GM21526 (cell line): ENCODE measurements at regions not wholly inside any gene's neighbourhood (a gene's known extent, or its start where the extent isn't known, plus 50 kb on each side); places are given as distances from the start of the nearest gene placed in this dataset.
"Not testable (repeated sequence)": the region's sequence is repeated elsewhere in the genome, so short reads cannot be mapped to it uniquely, and the experiment has no call there.

Experiments
- ATAC-seq: cut with Tn5 transposase; IDR thresholded peaks from one replicate; pipeline ENCODE4 v1.9.1; 2021; ENCODE audit warnings: moderate library complexity; ENCODE audit not compliant: unreplicated experiment, low FRiP score

GRCh38 chr7:138214926-138215325 lies 138.7 kb downstream of the AKR1D1 start:
- no peak for ATAC-seq

DNA sequence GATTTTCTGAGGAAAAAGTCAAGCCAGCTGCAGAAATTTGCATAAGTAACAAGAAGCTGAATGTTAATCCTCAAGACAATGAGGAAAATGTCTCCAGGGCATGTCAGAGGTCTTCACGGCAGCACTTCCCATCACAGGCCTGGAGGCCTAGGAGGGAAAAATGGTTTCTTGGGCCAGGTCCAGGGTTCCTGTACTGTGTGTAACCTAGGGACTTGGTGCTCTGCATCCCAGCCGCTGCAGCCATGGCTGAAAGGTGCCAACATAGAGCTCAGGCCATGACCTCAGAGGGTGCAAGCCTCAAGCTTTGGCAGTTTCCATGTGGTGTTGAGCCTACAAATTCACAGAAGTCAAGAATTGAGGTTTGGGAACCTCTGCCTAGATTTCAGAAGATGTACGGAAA lies 144.1 kb downstream of the AKR1D1 start:
- ATAC-seq: not testable (repeated sequence)

DNA sequence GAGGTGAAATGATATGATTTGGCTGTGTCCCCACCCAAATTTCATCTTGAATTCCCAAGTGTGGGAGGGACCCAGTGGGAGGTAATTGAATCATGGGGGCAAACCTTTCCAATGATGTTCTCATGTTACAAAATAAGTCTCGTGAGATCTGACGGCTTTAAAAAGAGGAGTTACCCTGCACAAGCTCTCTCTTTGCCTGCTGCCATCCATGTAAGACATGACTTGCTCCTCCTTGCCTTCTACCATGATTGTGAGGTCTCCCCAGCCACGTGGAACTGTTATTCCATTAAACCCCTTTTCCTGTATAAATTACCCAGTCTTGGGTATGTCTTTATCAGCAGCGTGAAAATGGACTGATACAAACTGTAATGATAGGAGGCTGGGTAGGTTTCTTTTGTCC lies 145.1 kb downstream of the AKR1D1 start:
- ATAC-seq: not testable (repeated sequence)

DNA sequence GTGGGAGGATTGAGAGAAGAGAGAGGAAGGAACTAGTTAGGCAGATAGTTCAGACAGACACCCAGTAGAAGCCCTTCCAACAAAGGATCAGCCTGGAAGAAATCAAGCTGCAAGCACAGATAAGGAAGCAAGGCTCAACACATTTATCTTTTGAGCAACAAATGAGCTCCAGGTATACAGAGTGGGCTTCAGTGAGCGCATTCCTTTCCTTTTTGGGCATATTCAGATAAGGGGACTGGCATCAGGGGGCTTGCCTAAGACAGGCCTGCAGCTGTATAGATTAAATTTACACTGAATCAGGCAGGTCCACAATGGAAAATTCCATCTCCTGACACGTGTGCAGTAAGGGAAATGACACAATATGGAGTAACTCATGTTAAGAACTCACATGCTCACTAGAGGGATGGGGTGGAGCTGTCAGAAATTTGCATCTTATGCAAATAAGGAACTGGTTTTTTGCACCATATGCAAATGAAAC lies 147.2 kb downstream of the AKR1D1 start:
- no peak for ATAC-seq

GRCh38 chr7:138226001-138226476 lies 149.8 kb downstream of the AKR1D1 start:
- no peak for ATAC-seq

DNA sequence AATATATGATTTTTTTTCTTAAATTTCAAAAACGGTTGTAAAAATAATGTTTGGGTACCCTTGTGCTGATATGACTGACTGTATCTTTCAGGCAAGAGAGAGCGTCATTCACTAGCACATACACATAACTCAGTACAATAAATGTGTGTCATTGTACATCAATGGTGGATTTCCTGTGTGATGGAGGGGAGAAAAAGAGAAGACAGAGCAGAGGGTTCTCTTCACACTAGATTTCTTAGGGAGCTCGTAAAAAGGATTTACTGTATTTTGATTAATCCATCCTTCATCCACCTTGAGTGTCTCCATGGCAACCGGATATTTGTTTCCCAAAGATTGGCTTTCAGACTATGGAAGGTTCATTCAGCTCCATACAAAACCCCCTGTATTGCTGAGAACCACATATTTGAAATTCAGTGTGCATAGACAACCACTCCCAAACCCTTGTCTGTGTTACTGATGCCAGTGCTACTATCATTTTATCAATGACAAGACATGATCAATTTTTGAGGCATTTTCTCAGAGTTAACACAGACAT lies 150.6 kb downstream of the AKR1D1 start:
- ATAC-seq: no peak

- ATAC-seq: no peak
Measured at GRCh38 chr7:138228119-138228518, 151.9 kb downstream of the AKR1D1 start.

GRCh38 chr7:138228769-138229168 lies 152.5 kb downstream of the AKR1D1 start:
- no peak for ATAC-seq

- no peak for ATAC-seq
Measured at GRCh38 chr7:138233189-138233588, 156.9 kb downstream of the AKR1D1 start.

- no peak for ATAC-seq
Measured at GRCh38 chr7:138235207-138235606, 158.9 kb downstream of the AKR1D1 start.

- no peak for ATAC-seq
Measured at GRCh38 chr7:138237995-138238394, 161.7 kb downstream of the AKR1D1 start.

GRCh38 chr7:138238734-138239659 lies 162.7 kb downstream of the AKR1D1 start:
- no peak for ATAC-seq

DNA sequence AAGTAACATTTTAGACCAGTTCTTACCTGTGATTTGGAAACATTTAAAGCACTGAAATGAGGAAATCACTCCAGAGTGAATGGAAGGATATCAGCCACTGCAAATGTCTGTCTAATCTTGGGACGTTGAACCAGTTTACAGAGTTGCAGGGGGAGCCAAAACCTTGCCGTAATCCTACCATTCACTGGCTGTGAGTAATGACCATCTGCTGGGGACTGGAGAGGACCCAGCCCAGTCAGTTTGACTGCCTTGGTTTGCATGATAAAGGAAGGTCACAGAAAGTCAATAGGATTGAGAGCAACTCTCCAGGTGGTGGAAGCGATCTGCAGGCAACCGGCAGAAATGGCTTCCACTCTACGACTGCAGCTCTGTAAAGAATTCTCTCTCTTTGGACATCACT lies 167.2 kb downstream of the AKR1D1 start:
- no peak for ATAC-seq

- ATAC-seq: no peak
Measured at GRCh38 chr7:138243836-138244235, 167.6 kb downstream of the AKR1D1 start.

DNA sequence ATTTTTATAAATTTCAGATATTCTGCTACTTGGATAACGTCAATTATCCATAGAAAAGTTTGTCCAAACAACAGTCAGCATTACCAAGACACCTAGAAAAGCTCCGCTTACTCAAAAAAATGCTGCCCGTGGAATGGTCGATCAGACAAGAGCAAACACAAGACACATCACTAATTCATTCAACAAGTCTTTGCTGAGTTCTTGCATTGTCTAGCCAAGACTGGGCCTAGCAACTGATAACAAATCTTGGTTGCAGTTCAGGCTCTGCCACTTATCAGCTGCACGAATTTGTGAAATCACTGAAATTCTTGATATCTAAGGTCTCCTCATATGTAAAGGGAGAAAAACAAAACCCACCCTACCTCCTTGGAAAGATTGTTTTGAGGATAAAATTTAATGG lies 168.3 kb downstream of the AKR1D1 start:
- no peak for ATAC-seq

DNA sequence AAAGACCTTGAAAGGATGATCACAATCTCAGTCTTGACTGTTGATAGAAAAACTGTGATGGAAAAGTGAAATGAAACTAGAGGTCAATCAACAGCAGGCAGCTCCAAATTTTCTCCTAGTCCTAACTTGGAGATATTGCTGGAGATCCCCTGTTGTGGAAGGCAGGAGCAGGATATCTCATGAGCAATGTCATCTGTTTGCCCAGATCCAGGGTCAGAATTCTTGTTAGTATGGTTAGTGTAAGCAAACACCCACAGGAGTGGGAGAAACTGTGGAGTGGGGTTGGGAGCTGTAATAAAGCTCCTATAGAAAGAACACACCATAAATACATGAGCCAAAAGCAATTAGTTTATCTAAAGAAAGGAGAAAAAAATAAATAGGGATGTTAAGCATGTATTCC lies 169.0 kb downstream of the AKR1D1 start:
- ATAC-seq: no peak

GRCh38 chr7:138245682-138246081 lies 169.4 kb downstream of the AKR1D1 start:
- ATAC-seq: no peak

- ATAC-seq: no peak
Measured at GRCh38 chr7:138246428-138246827, 170.2 kb downstream of the AKR1D1 start.

GRCh38 chr7:138247081-138247480 lies 170.8 kb downstream of the AKR1D1 start:
- no peak for ATAC-seq

GRCh38 chr7:138247568-138248333 lies 171.5 kb downstream of the AKR1D1 start:
- no peak for ATAC-seq

GRCh38 chr7:138248609-138249008 lies 172.3 kb downstream of the AKR1D1 start:
- ATAC-seq: no peak
